HepG2 (cell line): ENCODE measurements at regions not wholly inside any gene's neighbourhood (a gene's known extent, or its start where the extent isn't known, plus 50 kb on each side); places are given as distances from the start of the nearest gene placed in this dataset.

ENCODE experiments used
- CENPX ChIP-seq: sonication (generic); formaldehyde crosslinking; IDR thresholded peaks from 2 replicates; pipeline ENCODE4 v1.9.0; 2021; ENCODE audit warnings: mild to moderate bottlenecking, missing genetic modification reagents, moderate library complexity
- FOXA1 ChIP-seq, 2 experiments: fragments of 450-650 bp in 1 of 2; sonication (generic) in 1 of 2; formaldehyde crosslinking in 1 of 2; IDR thresholded peaks; 2 replicates each; pipeline versions ENCODE4 v1.4.0 to v1.6.1; 2016 to 2020; ENCODE audit warnings: missing genetic modification reagents in 1 of 2
- GLI4 ChIP-seq: sonication (generic); formaldehyde crosslinking; IDR thresholded peaks from 2 replicates; pipeline ENCODE4 v1.5.1; 2020; ENCODE audit warnings: missing genetic modification reagents, mild to moderate bottlenecking, moderate library complexity, borderline replicate concordance
- ISX ChIP-seq: sonication (generic); formaldehyde crosslinking; conservative IDR thresholded peaks from 2 replicates; pipeline ENCODE4 v1.5.0; 2020; ENCODE audit warnings: missing genetic modification reagents
- PAF1 ChIP-seq: IDR thresholded peaks from 2 replicates; pipeline ENCODE4 v1.6.1; 2016; ENCODE audit warnings: missing genetic modification reagents, missing compliant biosample characterization
- PCBP1 ChIP-seq: fragments of 200-400 bp; formaldehyde crosslinking; IDR thresholded peaks from 2 replicates; pipeline ENCODE4 v1.6.1; 2017; ENCODE audit warnings: mild to moderate bottlenecking, low read depth, low read length, borderline replicate concordance
- POLR2A ChIP-seq, 2 experiments: IDR thresholded peaks; 2 replicates each; pipeline ENCODE4 v1.6.1; 2011; ENCODE audit warnings: low read depth in 2 of 2, low read length in 2 of 2, mild to moderate bottlenecking in 1 of 2, moderate library complexity in 1 of 2; ENCODE audit not compliant: insufficient read depth in 1 of 2
- PTBP1 ChIP-seq: fragments of 200-400 bp; formaldehyde crosslinking; IDR thresholded peaks from 2 replicates; pipeline ENCODE4 v1.6.1; 2018; ENCODE audit warnings: low read length, low read depth; ENCODE audit not compliant: poor library complexity, severe bottlenecking
- SALL2 ChIP-seq: sonication (generic); formaldehyde crosslinking; IDR thresholded peaks from 2 replicates; pipeline ENCODE4 v1.8.1; 2023; ENCODE audit warnings: mild to moderate bottlenecking, missing genetic modification reagents, inconsistent platforms
- SP5 ChIP-seq: IDR thresholded peaks from 2 replicates; pipeline ENCODE4 v1.6.1; 2016; ENCODE audit warnings: low read depth, borderline replicate concordance
- ZBTB49 ChIP-seq: sonication (generic); formaldehyde crosslinking; IDR thresholded peaks from 2 replicates; pipeline ENCODE4 v1.4.0; 2020; ENCODE audit warnings: missing genetic modification reagents, borderline replicate concordance
- ZBTB7B ChIP-seq: sonication (generic); formaldehyde crosslinking; IDR thresholded peaks from 2 replicates; pipeline ENCODE4 v1.4.0; 2020; ENCODE audit warnings: missing genetic modification reagents
- ZEB1 ChIP-seq: IDR thresholded peaks from 2 replicates; pipeline ENCODE4 v1.6.1; 2012; ENCODE audit warnings: mild to moderate bottlenecking, low read depth, inconsistent platforms; ENCODE audit not compliant: insufficient replicate concordance
- ZNF274 ChIP-seq: sonication (generic); formaldehyde crosslinking; IDR thresholded peaks from 2 replicates; pipeline ENCODE4 v1.5.1; 2020; ENCODE audit warnings: mild to moderate bottlenecking, missing genetic modification reagents
- ZNF335 ChIP-seq: sonication (generic); formaldehyde crosslinking; IDR thresholded peaks from 2 replicates; pipeline ENCODE4 v1.4.0; 2020; ENCODE audit warnings: missing genetic modification reagents
- TF ChIP-seq, protein P1 (sequence below): sonication (generic); formaldehyde crosslinking; IDR thresholded peaks from 2 replicates; pipeline ENCODE4 v1.4.0; 2020; ENCODE audit warnings: mild to moderate bottlenecking, missing genetic modification reagents

GRCh38 chr20:50388733-50389437 lies 121.3 kb upstream of the PTPN1 start (continued):
- TF ChIP-seq, protein P1, sequence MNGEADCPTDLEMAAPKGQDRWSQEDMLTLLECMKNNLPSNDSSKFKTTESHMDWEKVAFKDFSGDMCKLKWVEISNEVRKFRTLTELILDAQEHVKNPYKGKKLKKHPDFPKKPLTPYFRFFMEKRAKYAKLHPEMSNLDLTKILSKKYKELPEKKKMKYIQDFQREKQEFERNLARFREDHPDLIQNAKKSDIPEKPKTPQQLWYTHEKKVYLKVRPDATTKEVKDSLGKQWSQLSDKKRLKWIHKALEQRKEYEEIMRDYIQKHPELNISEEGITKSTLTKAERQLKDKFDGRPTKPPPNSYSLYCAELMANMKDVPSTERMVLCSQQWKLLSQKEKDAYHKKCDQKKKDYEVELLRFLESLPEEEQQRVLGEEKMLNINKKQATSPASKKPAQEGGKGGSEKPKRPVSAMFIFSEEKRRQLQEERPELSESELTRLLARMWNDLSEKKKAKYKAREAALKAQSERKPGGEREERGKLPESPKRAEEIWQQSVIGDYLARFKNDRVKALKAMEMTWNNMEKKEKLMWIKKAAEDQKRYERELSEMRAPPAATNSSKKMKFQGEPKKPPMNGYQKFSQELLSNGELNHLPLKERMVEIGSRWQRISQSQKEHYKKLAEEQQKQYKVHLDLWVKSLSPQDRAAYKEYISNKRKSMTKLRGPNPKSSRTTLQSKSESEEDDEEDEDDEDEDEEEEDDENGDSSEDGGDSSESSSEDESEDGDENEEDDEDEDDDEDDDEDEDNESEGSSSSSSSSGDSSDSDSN, result peak; percentile 49; the same call in 1 of the 2 replicates
- peak; percentile 93 for TF ChIP-seq SP5 (CRISPR knock-in tag)
- TF ChIP-seq POLR2A (IDR thresholded peaks at IDR 0.05; ENCODE audit: insufficient read depth in 1 of 2, low read depth in 2 of 2, low read length in 2 of 2), result peak; percentile 25 to 40; a peak in 2 of 4 replicates
- TF ChIP-seq ZNF335 (CRISPR knock-in tag), result no peak; the same call in 1 of the 2 replicates
- no peak for TF ChIP-seq ZBTB49
- 0 out of 2 replicates have a peak, but pooled peaks have one; percentile 18 for TF ChIP-seq ZNF274 (CRISPR knock-in tag)
- 0 out of 2 replicates have a peak, but pooled peaks have one; percentile 22 for TF ChIP-seq ISX (CRISPR knock-in tag)
- TF ChIP-seq ZEB1, result peak; percentile 64
- TF ChIP-seq SALL2 (CRISPR knock-in tag), result peak; percentile 61
- no peak for TF ChIP-seq PAF1 (CRISPR knock-in tag)
- TF ChIP-seq FOXA1 (IDR thresholded peaks at IDR 0.05), result no peak
- peak; percentile 86 for TF ChIP-seq FOXA1 (CRISPR knock-in tag; IDR thresholded peaks at IDR 0.05)
- no peak for TF ChIP-seq PCBP1
- no peak for TF ChIP-seq PTBP1
- TF ChIP-seq GLI4 (CRISPR knock-in tag), result no peak
- peak; percentile 86 for TF ChIP-seq ZBTB7B (CRISPR knock-in tag)
- no peak for TF ChIP-seq CENPX
